SK-MEL-5 (cell line): ENCODE measurements at regions not wholly inside any gene's neighbourhood (a gene's known extent, or its start where the extent isn't known, plus 50 kb on each side); places are given as distances from the start of the nearest gene placed in this dataset.
A peak's percentile ranks its signal among the peaks of the same experiment; 100 is the strongest.

ENCODE experiments used
- DNase-seq: peaks from one replicate; pipeline ENCODE4 v3.0.0-alpha.2; 2016; ENCODE audit warnings: low read depth, low spot score
- in situ Hi-C: cut with HindIII; loops from 2 replicates; pipeline ENCODE4 v1.10.0; 2016; ENCODE audit warnings: low sequenced_read_pairs, high pct_unique_total_duplicates, low pct_unique_long_range_greater_than_20kb

GRCh38 chr11:88410656-88411055 is 73.1 kb upstream of the CTSC start:
- no peak for DNase-seq
- in situ Hi-C loops, result no loop called here

- in situ Hi-C loops, result no loop called here
- no peak for DNase-seq
These were observed 72.5 kb upstream of the CTSC start for GRCh38 chr11:88410056-88410455.

- in situ Hi-C loops, result no loop called here
- no peak for DNase-seq
These were observed 69.3 kb upstream of the CTSC start for GRCh38 chr11:88406876-88407275.

DNA sequence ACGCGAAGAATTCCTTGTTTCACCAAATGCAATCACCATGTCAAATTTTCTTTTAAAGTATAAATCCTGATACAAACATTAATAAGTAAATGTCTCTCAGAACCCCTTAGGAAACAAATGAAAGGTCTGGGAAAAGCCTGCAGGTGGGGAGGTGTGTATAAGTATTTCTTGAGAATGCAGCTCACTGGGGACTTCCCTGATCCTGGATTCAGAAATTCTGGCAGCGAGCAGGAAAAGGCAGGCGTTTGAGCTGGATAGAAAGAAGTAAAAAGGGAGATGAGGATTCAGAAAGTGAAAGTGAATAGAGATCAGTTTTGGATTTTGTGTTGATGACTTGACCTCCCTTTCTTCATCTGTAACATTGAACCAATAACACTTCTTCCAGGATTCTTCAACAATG is 68.3 kb upstream of the CTSC start:
- in situ Hi-C loops, result no loop called here
- DNase-seq, result no peak

DNA sequence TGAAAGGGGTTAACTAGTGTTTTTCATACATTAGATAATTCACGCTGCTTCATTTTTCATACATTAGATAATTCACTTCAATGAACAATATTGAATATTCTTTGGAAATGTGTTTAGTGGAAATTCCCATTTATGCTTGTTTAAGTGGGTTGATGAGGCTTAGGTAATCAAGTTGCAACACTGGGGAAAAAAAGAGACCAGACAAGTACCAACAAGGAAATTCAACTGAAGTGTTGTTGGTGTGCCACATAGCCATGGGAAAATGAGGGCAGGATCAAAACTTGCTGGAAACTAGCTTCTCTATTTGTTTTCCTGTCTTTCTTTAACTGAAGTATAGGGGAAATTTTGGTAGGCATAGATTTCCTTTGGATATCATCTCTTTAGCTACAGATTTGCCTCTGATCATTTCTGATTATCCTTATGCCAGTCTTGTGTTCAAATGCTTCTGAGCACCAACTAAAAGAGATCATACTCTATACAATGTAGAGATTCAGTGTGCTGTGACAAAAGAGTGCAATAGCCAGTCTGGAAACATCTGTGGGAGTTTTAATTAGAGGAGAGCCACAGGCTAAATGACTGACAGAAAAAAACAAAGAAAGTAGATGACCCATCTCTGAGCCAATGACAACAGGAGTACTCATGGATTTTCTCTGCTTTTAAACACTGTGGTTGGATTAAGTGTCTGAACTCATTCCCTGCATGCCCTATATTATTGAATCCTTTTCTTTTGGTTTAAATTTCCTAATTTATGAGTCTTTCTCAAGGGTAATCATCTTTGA is 67.6 kb upstream of the CTSC start:
- in situ Hi-C loops, result no loop called here
- no peak for DNase-seq

GRCh38 chr11:88404391-88404790 is 66.9 kb upstream of the CTSC start:
- DNase-seq, result no peak
- in situ Hi-C loops, result no loop called here

DNA sequence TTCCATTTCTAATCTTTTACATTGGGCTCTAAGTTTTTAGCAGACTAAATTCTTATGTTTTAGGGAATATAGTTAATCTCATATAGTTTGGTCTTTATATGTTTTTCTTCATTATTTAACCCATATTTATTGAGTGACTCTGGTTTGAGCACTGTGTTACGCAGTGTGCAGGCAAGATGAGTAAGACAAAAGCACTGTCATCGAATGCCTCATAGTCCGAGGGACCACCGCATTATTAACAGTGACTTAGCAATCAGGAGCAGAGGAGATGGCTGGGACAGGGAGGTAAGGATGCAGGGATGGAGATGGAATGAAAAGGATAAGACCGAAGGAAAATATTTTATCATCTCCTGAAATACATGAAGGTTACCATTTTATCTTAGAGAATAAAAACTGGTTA is 65.2 kb upstream of the CTSC start:
- DNase-seq, result no peak
- in situ Hi-C loops, result no loop called here

DNA sequence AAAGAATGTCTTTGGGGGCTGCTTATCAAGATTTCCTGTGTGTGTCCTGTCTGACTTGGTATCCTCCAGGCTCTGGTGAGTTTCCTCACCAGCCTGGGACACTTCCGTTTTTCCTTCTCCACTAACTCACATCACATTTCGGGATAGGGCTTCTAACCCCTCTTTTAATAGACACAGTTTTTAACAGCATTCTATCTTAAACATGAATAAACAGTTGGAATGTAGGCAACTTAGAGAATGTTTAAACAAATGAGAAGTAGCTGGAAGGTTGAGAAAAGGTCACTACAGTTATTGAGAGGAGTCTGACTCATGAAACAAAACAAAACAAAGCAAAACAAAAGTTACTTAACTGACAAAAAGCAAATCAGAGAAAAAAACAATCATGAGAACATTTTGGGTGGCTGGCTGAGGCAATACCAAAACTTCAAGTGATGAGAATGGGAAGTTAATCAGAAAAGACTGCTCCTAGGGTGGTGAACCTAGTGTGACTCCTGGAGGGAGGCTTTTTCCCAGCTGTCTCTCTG is 64.7 kb upstream of the CTSC start:
- no peak for DNase-seq
- in situ Hi-C loops, result no loop called here

GRCh38 chr11:88398791-88399570 is 61.4 kb upstream of the CTSC start:
- in situ Hi-C loops, result no loop called here

DNA sequence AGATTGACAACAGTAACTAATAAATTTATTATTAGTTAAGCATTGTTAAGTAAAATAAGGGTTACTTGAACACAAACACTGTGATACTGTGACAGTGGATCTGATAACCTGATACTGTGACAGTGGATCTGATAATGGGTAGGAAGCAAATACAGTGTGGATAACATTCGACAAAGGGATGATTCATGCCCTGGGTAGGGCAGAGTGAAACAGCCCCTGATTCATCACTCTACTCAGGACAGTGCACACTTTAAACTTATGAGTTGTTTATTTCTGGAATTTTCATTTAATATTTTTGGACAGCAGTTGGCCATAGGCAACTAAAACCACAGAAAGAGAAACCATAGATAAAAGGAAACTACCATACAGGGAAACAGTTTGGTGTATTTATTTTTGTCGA is 60.8 kb upstream of the CTSC start:
- in situ Hi-C loops, result no loop called here
- DNase-seq, result peak; percentile 28

More at GRCh38 chr11:88398791-88399570, 61.4 kb upstream of the CTSC start:
- DNase-seq, result no peak

DNA sequence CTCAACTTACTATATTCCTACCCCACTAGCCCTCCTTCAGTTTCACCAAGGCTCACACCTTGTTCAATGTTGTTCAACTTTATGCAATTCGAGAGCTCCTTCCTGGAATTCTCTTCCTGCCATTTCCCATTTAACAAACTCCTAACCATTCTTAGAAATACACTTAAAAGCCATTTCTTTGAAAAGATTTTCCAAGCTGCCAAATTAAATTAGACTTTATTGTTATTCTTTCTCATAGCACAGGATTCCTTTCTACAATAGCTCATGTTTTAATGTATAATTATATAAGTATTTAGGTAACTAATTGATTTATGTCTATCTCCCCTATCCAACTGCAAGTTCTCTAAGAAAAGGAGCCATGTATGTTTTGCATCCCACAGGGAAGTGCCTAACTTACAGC is 52.7 kb upstream of the CTSC start:
- in situ Hi-C loops, result no loop called here

GRCh38 chr11:88387957-88388356 is 50.4 kb upstream of the CTSC start:
- no peak for DNase-seq

More for the DNA sequence above, 52.7 kb upstream of the CTSC start:
- no peak for DNase-seq

More at GRCh38 chr11:88387957-88388356, 50.4 kb upstream of the CTSC start:
- in situ Hi-C loops, result no loop called here
